Lower leg skin (tissue), 4 donors: ENCODE measurements at regions not wholly inside any gene's neighbourhood (a gene's known extent, or its start where the extent isn't known, plus 50 kb on each side); places are given as distances from the start of the nearest gene placed in this dataset.
"Not testable (repeated sequence)": the region's sequence is repeated elsewhere in the genome, so short reads cannot be mapped to it uniquely, and the experiment has no call there.

ENCODE experiments used
- DNase-seq, 2 donors: peaks; one replicate each; pipeline ENCODE4 v3.0.0-alpha.2; 2019; ENCODE audit warnings: low spot score in 2 of 2
- H3K4me3 ChIP-seq: fragments of 200-600 bp; sonication (generic); 2 replicates; pipeline ENCODE4 v1.5.1; 2017; ENCODE audit warnings: mild to moderate bottlenecking, low read depth; ENCODE audit not compliant: poor library complexity, severe bottlenecking
- CTCF ChIP-seq, 3 donors: fragments of 450-650 bp; IDR thresholded peaks; one replicate each; pipeline ENCODE4 v1.5.1; 2016; ENCODE audit warnings: antibody characterized with exemption in 3 of 3, mild to moderate bottlenecking in 3 of 3, moderate library complexity in 2 of 3
- POLR2A ChIP-seq, 2 donors: fragments of 450-650 bp; IDR thresholded peaks; one replicate each; pipeline ENCODE4 v1.6.1; 2016 to 2017; ENCODE audit warnings: antibody characterized with exemption in 2 of 2, mild to moderate bottlenecking in 1 of 2, moderate library complexity in 1 of 2
- WGBS, 2 donors: methylation state at CpG; one replicate each; pipeline ENCODE4 v1.1.5; 2018; 5-methylcytosine and 5-hydroxymethylcytosine counted together
- intact Hi-C: fragments of 100-400 bp; cut with DNase I; formaldehyde crosslinking; loops from one replicate; pipeline ENCODE4 v1.15.0; 2023; ENCODE audit warnings: low total_unique reads

- intact Hi-C loops = no loop called here
- no peak overlapping the region for H3K4me3 ChIP-seq
- WGBS, 2 donors = 46 to 59% methylated on average over 16 of the region's 16 CpGs
- TF ChIP-seq CTCF (IDR thresholded peaks at IDR 0.05) (no peak), POLR2A (IDR thresholded peaks at IDR 0.05) (no peak)
- DNase-seq = no peak
These were observed 68.7 kb downstream of the VSIG4 start for GRCh38 chrX:65971151-65971550.

- H3K4me3 ChIP-seq, intact Hi-C loops, DNase-seq: not testable (repeated sequence)
- 88 to 92% methylated on average over 3 of the region's 3 CpGs for WGBS, 2 donors
These were observed 72.7 kb downstream of the VSIG4 start for GRCh38 chrX:65967159-65967558.

- 84 to 88% methylated on average over 2 of the region's 2 CpGs for WGBS, 2 donors
These were observed 78.2 kb downstream of the VSIG4 start for GRCh38 chrX:65961714-65962113.

GRCh38 chrX:65948103-65948502, 91.8 kb downstream of the VSIG4 start:
- intact Hi-C loops = no loop called here
- WGBS, 2 donors = 81 to 100% methylated on average over 1 of the region's 1 CpG
- no peak overlapping the region for H3K4me3 ChIP-seq
- no peak for DNase-seq
- TF ChIP-seq POLR2A (IDR thresholded peaks at IDR 0.05) (no peak), CTCF (IDR thresholded peaks at IDR 0.05) (no peak)

More at GRCh38 chrX:65961714-65962113, 78.2 kb downstream of the VSIG4 start:
- TF ChIP-seq CTCF (IDR thresholded peaks at IDR 0.05) (no peak), POLR2A (IDR thresholded peaks at IDR 0.05) (no peak)
- H3K4me3 ChIP-seq = no peak overlapping the region
- DNase-seq = no peak
- intact Hi-C loops = no loop called here

GRCh38 chrX:65941775-65942174, 98.1 kb downstream of the VSIG4 start:
- intact Hi-C loops = no loop called here
- DNase-seq = no peak
- TF ChIP-seq POLR2A (IDR thresholded peaks at IDR 0.05) (no peak), CTCF (IDR thresholded peaks at IDR 0.05) (no peak)
- no peak overlapping the region for H3K4me3 ChIP-seq
- WGBS, 2 donors = 45 to 82% methylated on average over 1 of the region's 1 CpG

- 69 to 81% methylated on average over 2 of the region's 2 CpGs for WGBS, 2 donors
- no peak for DNase-seq
- no peak overlapping the region for H3K4me3 ChIP-seq
- intact Hi-C loops = no loop called here
- TF ChIP-seq CTCF (IDR thresholded peaks at IDR 0.05) (no peak), POLR2A (IDR thresholded peaks at IDR 0.05) (no peak)
These were observed 106.7 kb downstream of the VSIG4 start for GRCh38 chrX:65933085-65933589.
